ENCODE measurements at regions not wholly inside any gene's neighbourhood (a gene's known extent, or its start where the extent isn't known, plus 50 kb on each side); places are given as distances from the start of the nearest gene placed in this dataset.

GRCh38 chr1:70685300-70686286, 274.5 kb downstream of the CTH start:
- TF ChIP-seq POLR2A (IDR thresholded peaks at IDR 0.05; ENCODE audit: low read length) = no peak
- TF ChIP-seq GATA1 (IDR thresholded peaks at IDR 0.05; ENCODE audit: low read depth, low read length) = no peak

Data from erythroblast (primary cell).